ENCODE measurements at regions not wholly inside any gene's neighbourhood (a gene's known extent, or its start where the extent isn't known, plus 50 kb on each side); places are given as distances from the start of the nearest gene placed in this dataset.
A peak's percentile ranks its signal among the peaks of the same experiment; 100 is the strongest.
"Not testable (repeated sequence)": the region's sequence is repeated elsewhere in the genome, so short reads cannot be mapped to it uniquely, and the experiment has no call there.

DNA sequence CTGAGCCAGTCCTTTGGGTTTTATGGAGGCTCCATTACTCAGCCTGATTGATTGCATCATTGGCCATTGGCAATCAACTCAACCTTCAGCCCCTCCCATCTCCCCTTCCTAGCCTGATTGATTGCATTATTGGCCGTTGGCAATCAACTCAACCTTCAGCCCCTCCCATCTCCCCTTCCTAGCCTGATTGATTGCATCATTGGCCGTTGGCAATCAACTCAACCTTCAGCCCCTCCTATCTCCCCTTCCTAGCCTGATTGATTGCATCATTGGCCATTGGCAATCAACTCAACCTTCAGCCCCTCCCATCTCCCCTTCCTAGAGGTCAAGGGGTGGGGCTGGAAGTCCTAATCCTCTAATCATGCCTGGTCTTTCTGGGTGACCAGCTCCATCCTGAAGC, 103.8 kb upstream of the LRPAP1 start:
- H3K36me3 Mint-ChIP-seq, POLR2A ChIA-PET, H3K4me3 Mint-ChIP-seq: not testable (repeated sequence)

DNA sequence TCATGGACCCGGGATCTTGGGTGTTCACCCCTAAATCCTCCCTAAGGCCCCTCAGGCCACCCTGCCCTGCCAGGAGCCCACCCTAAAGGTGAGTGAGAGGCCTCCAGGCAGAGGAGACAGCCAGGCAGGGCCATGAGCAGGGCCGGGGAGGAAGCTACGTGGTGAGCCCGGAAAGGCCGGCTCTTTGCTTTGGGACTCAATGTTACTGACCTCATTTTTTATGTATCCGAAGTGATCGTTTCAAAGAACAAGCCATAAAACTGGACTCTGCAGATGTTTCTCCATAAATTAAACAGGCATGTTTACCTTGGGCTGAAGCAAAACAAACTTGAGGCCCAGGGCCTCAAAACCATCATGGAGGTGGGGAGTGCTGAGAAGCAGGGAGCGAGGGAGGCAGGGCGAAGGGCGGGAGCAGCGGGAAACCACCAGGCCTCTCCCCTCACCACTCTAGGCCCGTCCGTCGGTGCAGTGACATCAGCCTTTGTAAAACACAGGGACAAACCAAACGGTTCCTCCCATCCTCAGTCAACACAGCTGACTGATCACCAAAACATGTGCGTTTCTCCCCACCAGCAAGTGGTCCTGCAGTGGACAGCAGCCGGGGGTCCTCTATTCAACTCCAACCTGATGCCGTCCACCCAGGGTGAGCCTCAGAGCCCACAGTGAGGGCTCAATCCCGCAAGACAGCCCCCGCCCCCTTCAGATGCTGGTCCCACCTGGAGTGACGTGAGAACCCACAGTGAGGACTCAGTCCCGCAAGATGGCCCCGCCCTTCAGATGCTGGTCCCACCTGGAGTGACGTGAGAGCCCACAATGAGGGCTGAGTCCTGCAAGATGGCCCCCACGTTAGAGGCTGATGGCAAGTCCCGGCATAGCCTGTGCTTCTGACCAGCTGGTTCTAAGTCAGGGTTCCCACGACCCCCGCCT, 102.9 kb upstream of the LRPAP1 start:
- POLR2A ChIA-PET, result no interaction called here
- Mint-ChIP-seq H3K4me1 (no peaks in the 10 kb centered on the region), H3K27me3 (peaks cover 0 to 19% (median 11%) of the 10 kb centered on the region in 5 donors), H3K27ac (no peak overlapping the region), H3K36me3 (no peaks in the 10 kb centered on the region), H3K4me3 (no peak overlapping the region), H3K9me3 (peaks cover 0 to 2% (median 0%) of the 10 kb centered on the region in 9 donors)
- DNase-seq (peak in 1 of 10 donors; percentile 45), ATAC-seq (no peak)

More for the DNA sequence above, 103.8 kb upstream of the LRPAP1 start:
- not testable (repeated sequence) for H3K9me3 Mint-ChIP-seq, H3K27ac Mint-ChIP-seq, H3K4me1 Mint-ChIP-seq, ATAC-seq
- peak in 1 of 10 donors; percentile 0 for DNase-seq
- peaks cover 0 to 21% (median 7%) of the 10 kb centered on the region in 5 donors for H3K27me3 Mint-ChIP-seq

DNA sequence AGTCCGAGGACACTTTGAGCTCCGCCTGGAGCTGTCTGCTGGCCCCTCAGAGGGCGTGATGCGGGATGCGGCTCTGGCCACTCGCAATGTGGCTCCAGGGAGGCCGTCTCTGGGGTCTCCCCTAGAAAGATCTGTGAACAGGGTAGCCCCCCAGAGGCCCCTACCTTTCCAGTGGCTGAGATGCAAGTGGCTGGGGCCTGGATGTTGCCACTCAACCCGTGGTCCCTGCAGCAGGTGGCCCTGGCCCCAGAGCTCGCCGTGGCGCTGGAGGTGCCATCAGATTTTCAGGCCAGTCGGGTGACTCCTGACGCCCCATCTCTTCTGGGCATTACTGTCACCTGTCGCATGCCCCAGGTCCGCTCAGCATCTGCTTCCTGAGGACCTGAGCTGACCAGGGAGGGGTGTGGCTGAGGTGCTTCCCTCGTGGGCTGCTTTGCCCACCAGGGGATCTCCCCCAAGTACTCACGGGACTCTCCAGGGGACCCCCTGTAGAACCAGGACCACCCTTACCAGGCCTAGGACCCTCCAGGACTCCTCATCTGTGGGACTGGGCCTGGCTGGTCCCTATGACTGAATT, 102.1 kb upstream of the LRPAP1 start:
- Mint-ChIP-seq H3K27me3 (peaks cover 0 to 24% (median 11%) of the 10 kb centered on the region in 5 donors), H3K9me3 (peaks cover 0 to 3% (median 0%) of the 10 kb centered on the region in 9 donors), H3K4me3 (no peak overlapping the region), H3K27ac (peak overlapping the region in 1 of 10 donors; percentile 40), H3K4me1 (no peaks in the 10 kb centered on the region), H3K36me3 (no peaks in the 10 kb centered on the region)
- ATAC-seq (no peak), DNase-seq (no peak)
- POLR2A ChIA-PET, result no interaction called here

DNA sequence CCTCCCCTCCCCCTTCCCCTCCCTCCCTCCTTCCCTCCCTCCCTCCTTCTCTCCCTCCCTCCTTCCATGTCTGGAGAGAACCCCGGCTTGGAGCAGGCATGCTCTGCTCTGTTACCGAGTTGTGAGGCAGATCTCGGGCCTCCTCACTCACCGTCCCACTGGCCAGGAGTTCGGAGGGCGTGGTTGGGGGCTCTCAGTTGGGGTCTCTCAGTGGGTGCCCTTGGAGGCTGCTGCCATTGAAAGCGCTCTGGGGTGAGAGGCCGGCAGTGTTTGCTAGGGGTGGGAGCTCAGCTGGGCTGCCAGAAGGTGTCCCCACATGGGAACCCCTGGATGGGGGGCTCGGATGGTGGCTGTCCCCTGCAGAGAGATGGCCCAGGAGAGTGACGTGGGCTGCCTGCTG, 101.1 kb upstream of the LRPAP1 start:
- H3K4me3 Mint-ChIP-seq, POLR2A ChIA-PET, H3K9me3 Mint-ChIP-seq, H3K36me3 Mint-ChIP-seq, ATAC-seq, H3K27ac Mint-ChIP-seq, H3K4me1 Mint-ChIP-seq, DNase-seq: not testable (repeated sequence)
- H3K27me3 Mint-ChIP-seq, result peaks cover 0 to 30% (median 17%) of the 10 kb centered on the region in 5 donors

DNA sequence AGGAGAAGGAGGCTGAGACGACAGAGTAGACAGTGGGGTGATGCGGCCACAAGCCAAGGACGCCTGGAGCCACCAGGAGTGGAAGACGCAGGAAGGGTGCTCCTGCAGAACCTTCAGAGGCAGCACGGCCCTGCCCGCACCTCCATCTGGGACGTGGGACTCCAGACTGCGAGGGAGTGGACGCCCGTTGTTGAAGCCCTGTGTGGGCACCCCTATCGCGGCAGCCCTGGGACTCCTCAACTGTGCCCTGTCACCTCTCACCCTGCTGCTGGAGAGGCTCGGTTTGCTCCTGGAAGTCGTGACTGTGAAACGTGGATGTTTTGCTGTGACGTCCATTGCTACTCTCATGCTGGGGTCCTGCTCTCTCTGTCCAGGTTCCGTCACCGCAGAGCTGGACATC, 100.6 kb upstream of the LRPAP1 start:
- H3K4me3 Mint-ChIP-seq, DNase-seq, ATAC-seq, H3K9me3 Mint-ChIP-seq, H3K4me1 Mint-ChIP-seq, H3K27ac Mint-ChIP-seq, H3K36me3 Mint-ChIP-seq, POLR2A ChIA-PET: not testable (repeated sequence)
- peaks cover 0 to 30% (median 17%) of the 10 kb centered on the region in 5 donors for H3K27me3 Mint-ChIP-seq

DNA sequence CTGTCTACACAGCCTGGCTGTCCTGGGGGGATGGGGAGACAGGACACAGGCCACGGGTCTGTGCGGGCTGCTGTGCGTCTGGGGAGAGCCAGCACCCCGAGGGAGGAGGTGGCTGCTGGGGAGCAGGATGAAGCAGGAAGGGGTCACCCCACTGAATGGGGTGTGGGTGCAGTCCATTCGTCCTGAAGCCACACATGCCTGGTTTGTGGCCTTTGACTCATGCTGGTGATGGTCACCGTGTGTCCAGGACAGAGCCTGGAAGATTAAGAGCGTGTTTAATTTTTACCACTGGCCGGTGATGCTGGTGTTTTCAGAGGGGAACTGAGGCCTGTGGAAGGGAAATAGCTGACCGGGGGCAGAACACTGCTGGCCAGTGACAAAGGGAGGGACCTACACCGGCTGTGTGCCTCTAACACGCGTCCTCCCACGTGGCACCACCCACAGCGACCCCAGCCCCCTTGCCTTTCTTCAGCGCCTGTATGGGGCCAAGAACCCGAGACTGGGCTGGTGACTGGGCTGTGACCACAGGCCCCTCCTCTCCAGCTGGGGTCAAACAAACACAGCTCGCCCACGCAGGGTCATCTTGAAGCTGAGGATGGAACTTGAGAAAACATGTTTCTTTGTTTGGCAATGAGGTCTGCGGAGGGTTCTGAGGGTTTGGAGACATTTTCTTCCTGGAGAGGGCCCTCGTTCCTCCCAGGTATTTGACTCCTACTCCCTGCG, 99.5 kb upstream of the LRPAP1 start:
- H3K27ac Mint-ChIP-seq, H3K4me3 Mint-ChIP-seq, POLR2A ChIA-PET, H3K4me1 Mint-ChIP-seq, ATAC-seq, H3K36me3 Mint-ChIP-seq, H3K9me3 Mint-ChIP-seq, DNase-seq: not testable (repeated sequence)
- peaks cover 0 to 26% (median 17%) of the 10 kb centered on the region in 5 donors for H3K27me3 Mint-ChIP-seq

DNA sequence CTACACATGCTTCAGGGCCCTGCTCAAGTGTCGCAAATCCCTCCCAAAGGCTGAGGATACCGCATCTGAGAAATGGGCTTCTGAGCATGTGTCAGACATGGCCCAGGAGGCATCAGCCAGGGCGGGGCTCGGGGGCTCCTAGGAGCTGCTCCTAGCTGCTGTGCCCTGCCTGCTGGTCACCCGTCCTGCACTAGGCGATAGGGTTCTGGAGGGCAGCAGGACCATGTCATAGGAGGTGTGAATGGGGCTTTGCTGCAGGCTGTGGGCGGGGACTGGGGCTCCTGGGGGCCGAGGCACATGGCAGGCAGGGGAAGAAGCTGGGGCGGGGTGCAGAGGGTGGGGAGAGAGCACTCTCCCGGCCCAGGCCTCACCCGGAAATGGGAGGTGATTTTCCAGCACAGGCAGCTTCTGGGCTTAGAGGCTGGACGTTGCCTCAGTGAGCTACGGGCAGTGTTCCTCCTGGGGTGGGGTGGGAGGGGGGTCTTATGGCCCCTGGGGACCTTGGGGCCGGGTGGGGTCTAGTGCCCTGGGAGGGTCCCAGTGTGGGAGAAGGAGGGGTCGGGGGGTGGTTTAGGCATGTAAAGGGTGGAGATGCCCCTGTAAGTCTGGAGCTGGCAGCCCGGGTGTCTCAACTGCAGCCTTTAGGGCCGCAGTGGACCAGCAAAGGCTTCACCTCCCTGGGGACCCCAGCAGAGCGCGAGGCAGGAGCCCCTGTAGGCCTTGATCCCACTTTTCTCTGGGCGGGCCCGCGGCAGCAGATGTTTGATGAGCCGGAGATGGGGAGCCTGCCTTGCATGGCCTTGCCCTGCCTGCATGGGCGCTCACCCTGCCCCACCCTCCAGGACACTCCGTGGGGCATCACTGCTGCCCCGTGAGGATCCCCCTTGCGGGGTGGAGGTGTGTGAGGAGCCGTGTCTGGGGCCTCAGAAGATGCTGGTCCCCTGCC, 98.6 kb upstream of the LRPAP1 start:
- Mint-ChIP-seq H3K36me3 (no peaks in the 10 kb centered on the region), H3K4me3 (no peak overlapping the region), H3K4me1 (no peaks in the 10 kb centered on the region), H3K27ac (no peak overlapping the region), H3K9me3 (peaks cover 0 to 5% (median 0%) of the 10 kb centered on the region in 9 donors), H3K27me3 (peaks cover 0 to 21% (median 12%) of the 10 kb centered on the region in 5 donors)
- POLR2A ChIA-PET, result no interaction called here
- ATAC-seq (no peak), DNase-seq (no peak)

DNA sequence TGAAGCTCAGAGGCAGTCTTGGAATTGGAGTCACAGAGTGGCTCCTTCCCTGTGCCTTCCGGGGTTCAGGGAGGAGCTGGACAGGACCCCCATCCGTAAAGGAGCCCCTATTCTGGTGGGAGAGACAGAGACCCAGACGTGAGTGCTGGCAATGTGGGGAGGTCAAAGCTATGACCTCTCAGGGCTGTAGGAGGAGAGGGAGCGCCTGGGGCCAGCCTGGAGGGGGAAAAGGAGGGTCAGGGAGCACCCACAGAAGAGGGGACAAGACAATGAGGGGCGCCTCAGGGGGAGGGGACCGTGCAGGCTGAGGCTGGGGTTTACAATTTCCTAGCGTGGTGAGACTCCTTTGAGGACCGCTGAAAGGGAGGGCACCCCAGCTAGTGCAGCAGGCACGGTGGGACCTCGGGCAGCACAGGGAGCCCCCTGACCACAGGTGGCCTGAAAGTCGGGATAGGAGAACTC, 97.9 kb upstream of the LRPAP1 start:
- Mint-ChIP-seq H3K9me3 (peaks cover 0 to 5% (median 0%) of the 10 kb centered on the region in 9 donors), H3K27me3 (peaks cover 3 to 28% (median 17%) of the 10 kb centered on the region in 5 donors), H3K4me3 (peak overlapping the region in 1 of 10 donors; percentile 65), H3K4me1 (peaks cover 0 to 2% (median 0%) of the 10 kb centered on the region in 4 donors), H3K27ac (no peak overlapping the region), H3K36me3 (no peaks in the 10 kb centered on the region)
- ATAC-seq, result no peak
- DNase-seq, result no peak
- POLR2A ChIA-PET, result no interaction called here

DNA sequence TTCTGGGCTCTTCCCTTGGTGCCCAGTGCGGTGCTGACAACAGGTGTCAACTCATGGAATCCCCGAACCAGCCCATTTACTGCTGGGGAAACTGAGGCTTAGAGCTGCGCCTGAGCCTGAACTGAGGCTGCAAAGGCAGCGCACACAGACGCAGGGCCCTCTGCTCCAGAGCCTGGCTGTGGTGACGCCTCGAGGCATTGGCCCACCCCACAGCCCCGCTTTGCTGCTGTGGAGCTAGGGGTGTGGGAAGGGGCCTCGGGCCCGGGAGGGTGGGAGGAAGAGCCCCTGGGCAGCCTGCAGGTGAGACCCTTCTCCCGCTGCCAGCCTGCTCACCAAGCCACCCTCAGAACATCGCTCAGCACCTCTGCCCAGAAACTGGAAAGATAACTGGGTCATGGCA, 97.4 kb upstream of the LRPAP1 start:
- peaks cover 0 to 5% (median 0%) of the 10 kb centered on the region in 9 donors for H3K9me3 Mint-ChIP-seq
- peaks cover 0 to 2% (median 0%) of the 10 kb centered on the region in 4 donors for H3K4me1 Mint-ChIP-seq
- POLR2A ChIA-PET, result no interaction called here

DNA sequence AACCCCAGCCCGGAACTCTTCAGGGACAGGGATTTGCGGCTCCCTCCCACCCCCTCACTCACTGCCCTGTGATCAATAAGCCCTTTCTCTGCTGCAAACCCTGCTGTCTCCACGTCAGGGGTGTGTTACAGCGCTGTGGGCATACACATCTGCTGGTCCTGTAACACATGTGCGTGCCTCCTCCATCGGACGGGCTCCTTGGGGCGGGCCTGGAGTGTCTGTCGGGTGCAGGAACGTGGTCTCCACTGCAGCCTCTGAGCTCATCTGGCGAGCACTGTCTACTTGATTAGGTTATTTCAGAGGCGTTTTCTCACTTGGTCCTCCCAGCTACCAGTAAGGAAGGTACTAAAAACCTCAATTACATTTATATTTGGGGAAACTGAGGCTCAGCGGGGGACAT, 97.0 kb upstream of the LRPAP1 start:
- DNase-seq, H3K4me3 Mint-ChIP-seq, H3K9me3 Mint-ChIP-seq, POLR2A ChIA-PET, H3K4me1 Mint-ChIP-seq, ATAC-seq, H3K27ac Mint-ChIP-seq, H3K36me3 Mint-ChIP-seq: not testable (repeated sequence)
- peaks cover 7 to 38% (median 25%) of the 10 kb centered on the region in 5 donors for H3K27me3 Mint-ChIP-seq

More for the DNA sequence above, 97.4 kb upstream of the LRPAP1 start:
- Mint-ChIP-seq H3K36me3 (peaks cover 0 to 2% (median 0%) of the 10 kb centered on the region in 3 donors), H3K4me3 (no peak overlapping the region), H3K27me3 (peaks cover 7 to 33% (median 22%) of the 10 kb centered on the region in 5 donors), H3K27ac (no peak overlapping the region)
- no peak for DNase-seq
- no peak for ATAC-seq

DNA sequence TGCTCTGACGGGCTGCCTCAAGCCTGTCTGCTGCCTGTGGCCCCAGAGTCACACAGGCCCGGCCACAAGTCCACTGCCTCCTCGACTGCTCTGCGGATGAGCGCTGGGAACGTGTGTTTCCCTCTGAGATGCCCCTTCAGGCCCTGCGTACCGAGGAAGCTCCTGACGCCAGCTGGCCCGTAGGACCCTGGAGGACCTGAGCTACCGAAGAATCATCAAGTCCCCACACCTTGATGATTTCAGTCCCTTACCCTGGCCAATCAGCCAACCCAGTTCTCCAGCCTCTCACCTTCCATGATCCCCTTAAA, 96.6 kb upstream of the LRPAP1 start:
- H3K4me1 Mint-ChIP-seq, result peaks cover 0 to 2% (median 0%) of the 10 kb centered on the region in 4 donors
- H3K9me3 Mint-ChIP-seq, result peaks cover 0 to 5% (median 0%) of the 10 kb centered on the region in 9 donors
- peaks cover 0 to 3% (median 0%) of the 10 kb centered on the region in 3 donors for H3K36me3 Mint-ChIP-seq
- DNase-seq (peak in 1 of 10 donors; percentile 53), ATAC-seq (no peak)
- H3K27me3 Mint-ChIP-seq, result peaks cover 7 to 41% (median 29%) of the 10 kb centered on the region in 5 donors
- no peak overlapping the region for H3K4me3 Mint-ChIP-seq
- POLR2A ChIA-PET, result no interaction called here
- no peak overlapping the region for H3K27ac Mint-ChIP-seq
